ENCODE measurements at regions not wholly inside any gene's neighbourhood (a gene's known extent, or its start where the extent isn't known, plus 50 kb on each side); places are given as distances from the start of the nearest gene placed in this dataset.

GRCh38 chr6:139877828-139878405 is 503.5 kb upstream of the CITED2 start:
- no peak for DNase-seq

DNA sequence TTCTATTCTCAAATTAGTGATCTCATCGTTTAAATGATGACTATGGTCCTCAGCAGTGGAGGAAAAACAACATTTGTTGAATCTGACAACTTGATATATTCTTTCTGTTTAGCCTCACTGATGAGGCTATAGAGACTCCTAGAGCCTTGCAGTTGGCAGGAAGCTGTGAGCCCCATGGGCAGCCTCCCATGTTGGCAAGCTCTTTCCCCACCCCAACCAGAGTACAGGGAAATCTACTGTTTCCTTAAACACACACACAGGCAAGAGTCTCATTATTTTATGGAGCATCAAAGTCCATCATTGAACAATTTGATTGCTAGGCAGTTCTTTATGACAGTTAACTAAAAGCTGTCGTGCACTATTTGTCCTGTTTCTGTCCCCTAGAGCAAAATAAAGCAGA is 498.2 kb upstream of the CITED2 start:
- no peak for DNase-seq

DNA sequence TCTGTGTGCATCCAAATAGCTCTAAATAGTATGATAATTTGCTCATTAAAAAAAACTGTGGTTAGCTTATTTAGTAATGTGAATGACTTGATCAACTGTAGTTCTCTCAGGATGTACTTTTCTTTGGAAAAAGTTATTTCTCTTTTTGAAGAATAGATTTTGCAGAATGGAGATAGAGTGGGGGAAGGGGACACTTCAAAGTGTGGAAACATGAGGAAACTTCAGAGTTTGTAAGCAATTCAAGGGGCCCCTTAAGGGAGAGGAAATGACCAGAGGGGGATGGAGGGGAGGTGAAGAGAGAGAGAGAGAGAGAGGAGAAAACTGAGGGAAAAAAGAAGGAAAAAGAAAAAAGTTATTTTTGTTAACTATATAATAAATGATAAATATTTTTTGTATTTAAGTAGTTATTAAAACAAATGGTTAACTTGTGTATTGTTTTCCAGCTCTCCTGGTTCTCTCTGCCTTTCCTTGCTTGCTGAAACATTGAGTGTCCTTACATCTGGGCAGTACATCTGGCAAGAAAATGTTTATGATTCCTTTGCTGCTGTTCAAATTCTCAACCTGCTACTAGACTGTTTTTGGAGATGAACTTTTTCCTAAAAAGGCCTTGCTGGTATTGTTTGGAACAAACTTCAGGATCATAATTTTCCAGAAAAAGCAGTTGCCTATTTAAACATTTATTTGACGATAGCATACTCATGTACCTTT is 497.5 kb upstream of the CITED2 start:
- DNase-seq = no peak

DNA sequence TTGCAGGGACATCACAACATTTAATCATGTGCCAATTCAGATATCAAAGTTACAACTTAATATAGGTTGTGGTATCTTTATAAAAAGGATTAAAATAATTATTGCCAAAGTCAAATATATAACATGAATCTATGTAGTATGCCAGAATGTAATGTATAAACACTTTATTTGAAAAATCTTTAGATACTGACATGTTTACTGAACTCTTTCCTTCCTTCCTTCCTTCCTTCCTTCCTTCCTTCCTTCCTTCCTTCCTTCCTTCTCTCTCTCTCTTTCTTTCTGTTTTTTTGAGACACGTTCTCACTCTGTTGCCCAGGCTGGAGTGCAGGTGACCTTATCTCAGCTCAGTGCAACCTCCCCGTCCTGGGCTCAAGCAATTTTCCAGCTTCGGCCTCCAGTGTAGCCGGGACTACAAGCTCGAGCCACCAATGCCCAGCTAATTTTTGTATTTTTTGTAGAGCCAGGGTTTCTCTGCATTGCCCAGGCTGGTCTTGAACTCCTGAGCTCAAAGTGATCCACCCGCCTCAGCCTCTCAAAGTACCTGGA is 496.8 kb upstream of the CITED2 start:
- no peak for DNase-seq

DNA sequence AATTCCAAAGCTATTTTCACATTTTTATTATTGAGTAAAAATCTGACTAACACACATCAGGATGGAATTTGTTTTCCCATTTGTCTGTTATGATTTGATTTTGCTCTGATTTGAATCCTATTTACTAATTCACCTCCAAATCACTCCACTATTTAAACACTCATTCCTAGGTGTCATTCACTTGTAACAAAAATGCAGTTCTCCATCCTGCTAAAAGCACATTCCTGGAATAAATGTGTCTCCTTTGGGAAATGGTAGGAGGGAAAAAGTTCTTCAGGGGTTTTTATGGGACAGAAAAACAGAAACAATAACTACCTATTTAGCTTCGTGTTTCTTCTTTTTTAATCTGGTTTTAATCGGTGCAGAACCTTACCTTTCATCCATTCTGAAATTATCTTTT is 494.1 kb upstream of the CITED2 start:
- no peak for DNase-seq

DNA sequence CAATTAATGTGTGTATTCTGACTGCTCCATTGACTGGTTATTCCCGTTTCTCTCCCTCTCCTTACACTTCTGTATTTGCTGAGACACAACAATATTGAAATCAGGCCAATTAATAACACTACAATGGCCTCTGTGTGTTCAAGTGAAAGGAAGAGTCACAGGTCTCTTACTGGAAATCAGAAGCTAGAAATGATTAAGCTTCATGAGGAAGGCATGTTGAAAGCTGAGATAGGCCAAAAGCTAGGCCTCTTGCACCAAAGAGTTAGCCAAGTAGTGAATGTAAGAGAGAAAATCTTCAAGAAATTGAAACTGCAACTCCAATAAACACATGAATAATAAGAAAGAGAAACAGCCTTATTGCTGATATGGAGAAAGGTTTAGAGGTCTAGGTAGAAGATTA is 489.5 kb upstream of the CITED2 start:
- no peak for DNase-seq

- no peak for DNase-seq
These were observed 488.9 kb upstream of the CITED2 start for GRCh38 chr6:139863346-139863745.

DNA sequence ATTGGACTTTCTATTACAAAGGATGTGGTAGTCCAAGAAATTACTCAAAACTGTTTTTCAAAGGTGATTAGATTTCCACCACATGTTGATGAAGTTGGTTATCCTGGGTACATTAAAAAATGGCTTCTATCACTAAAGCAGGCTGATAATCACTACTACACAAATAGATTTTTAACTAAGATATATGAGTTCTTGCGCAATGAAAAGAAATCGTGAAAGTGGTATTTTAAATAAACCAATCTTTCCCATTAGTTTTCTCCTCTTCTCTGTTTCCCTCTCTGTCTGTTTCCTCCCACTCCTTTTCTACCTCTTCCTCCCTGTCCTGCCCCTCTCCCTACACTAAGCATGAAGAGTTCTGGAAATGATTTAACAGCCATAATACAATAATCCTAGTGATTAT is 487.9 kb upstream of the CITED2 start:
- no peak for DNase-seq

DNA sequence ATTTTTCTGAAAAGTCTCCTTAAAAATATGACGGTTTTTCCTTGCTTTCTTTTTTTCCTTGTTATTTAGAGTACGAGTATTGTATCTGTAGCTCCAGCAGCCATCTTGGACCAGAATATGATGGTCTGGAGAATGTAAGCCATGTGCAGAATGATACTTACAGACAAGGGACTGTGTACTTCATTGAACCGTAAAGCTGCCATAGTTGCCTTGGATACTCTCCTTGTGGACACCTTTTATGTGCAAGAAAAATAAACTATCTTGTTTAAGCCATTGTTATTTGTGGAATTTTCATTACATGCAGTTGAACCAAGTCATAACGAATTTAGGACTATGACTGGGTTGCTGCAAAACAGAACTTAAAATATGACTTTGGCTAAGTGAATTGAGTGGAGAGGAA is 485.8 kb upstream of the CITED2 start:
- DNase-seq = no peak

DNA sequence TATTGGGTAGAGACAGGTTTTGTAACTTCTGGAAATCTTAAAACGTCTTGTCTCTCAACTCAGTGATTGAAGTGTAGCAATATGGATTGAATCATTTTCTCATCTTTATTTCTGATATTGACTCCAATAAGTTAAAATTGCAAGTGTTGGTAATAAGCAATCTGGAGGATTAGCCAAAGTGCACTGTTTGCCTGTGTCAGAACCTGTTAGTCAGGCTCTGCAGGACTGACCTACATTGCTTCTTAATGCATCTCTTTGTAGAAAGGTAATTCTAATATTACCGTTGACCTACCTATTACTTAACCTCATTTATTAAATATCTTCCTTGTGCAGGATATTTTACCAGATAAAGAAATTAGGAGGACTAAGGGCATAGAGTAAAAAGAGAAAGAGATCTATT is 484.0 kb upstream of the CITED2 start:
- DNase-seq = no peak

- no peak for DNase-seq
These were observed 482.7 kb upstream of the CITED2 start for GRCh38 chr6:139857143-139857542.

- no peak for DNase-seq
These were observed 482.1 kb upstream of the CITED2 start for GRCh38 chr6:139856562-139856961.

- no peak for DNase-seq
These were observed 481.3 kb upstream of the CITED2 start for GRCh38 chr6:139855671-139856311.

GRCh38 chr6:139853302-139853992 is 479.0 kb upstream of the CITED2 start:
- DNase-seq = no peak

DNA sequence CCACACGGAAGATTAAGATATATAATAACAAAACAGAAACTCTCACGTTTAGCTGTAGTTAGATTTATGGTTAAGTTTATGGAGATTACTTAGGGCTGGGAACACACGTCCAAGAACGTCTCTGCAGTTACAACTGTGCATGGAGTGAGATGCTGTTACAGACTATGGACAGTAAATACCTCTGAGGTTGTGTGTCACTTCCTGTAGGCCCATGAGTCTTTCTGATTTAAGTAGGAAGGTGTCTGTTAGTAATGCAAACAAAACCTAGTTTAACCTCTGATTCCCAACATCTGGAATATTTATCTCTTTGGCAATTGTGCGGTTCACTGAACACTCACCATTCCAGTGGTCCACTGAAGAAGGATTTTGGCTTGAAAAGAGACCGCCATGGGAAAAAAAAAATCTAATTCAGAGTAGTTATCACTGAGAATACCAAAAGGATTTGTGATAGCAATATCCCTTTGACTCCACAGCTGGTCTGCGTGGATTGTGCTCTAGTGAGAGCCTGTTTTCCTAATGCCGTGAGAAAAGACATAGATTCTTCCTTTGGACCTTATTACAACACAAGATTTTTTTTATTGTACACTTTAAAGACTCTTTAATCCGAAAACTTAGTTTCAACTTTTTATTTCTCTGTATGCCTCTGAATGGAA is 478.2 kb upstream of the CITED2 start:
- DNase-seq = no peak

DNA sequence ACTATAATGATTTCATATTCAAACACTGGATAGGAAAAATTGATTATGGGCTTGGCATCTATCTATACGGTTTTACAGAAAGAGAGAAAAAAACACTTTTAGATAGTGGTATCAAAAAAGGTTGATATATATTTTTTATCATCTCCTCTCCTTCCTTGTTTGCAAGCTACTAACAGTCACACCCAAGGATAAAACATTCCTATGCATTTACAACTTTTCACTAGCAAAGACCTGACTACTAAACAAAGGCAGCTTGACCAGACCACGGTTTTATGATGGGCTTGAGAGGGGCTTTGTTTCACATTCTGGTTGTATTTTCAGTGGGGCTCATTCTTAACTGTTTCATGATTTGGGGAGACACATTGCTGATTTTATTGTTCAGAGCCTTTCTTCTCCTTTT is 477.6 kb upstream of the CITED2 start:
- DNase-seq = no peak

- no peak for DNase-seq
These were observed 476.8 kb upstream of the CITED2 start for GRCh38 chr6:139851206-139851605.

GRCh38 chr6:139850512-139850911 is 476.1 kb upstream of the CITED2 start:
- DNase-seq = no peak

- no peak for DNase-seq
These were observed 473.0 kb upstream of the CITED2 start for GRCh38 chr6:139847457-139847813.

GRCh38 chr6:139846538-139847456 is 472.3 kb upstream of the CITED2 start:
- DNase-seq = no peak

DNA sequence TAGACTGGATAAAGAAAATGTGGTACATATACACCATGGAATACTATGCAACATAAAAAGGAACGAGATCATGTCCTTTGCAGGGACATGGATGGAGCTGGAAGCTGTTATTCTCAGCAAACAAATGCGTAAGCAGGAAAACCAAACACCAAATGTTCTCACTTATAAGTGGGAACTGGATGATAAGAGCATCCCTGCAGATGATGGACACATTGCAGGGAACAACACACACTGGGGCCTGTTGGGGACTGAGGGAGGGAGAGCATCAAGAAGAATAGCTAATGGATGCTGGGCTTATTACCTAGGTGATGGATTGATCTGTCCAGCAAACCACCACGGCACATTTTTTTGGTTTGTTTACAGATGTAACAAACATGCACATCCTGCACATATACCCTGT is 470.5 kb upstream of the CITED2 start:
- no peak for DNase-seq

- DNase-seq = no peak
These were observed 467.4 kb upstream of the CITED2 start for GRCh38 chr6:139841794-139842215.
